ENCODE measurements at regions not wholly inside any gene's neighbourhood (a gene's known extent, or its start where the extent isn't known, plus 50 kb on each side); places are given as distances from the start of the nearest gene placed in this dataset.

DNA sequence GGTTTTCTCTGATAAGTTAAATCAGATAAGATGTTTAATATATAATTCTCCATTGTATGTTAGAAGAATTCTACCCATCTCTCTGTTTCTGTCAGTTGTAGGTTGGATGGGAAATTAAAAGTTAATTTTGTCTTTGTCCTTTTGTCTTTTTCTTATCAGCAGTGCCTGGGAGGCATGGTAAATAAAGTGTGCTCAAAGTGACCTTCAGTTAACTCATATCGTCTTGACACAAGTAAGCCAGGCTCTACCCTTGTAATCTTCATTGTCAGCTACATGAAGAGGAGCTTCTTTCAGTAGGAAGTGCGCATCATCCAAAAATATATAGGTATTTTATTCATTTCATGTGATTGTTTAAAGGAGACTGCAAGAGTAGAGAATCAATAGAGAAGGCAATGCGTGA is 138.9 kb upstream of the NRIP1 start:
- TF ChIP-seq ZZZ3 (IDR thresholded peaks at IDR 0.05; ENCODE audit: control insufficient read depth, insufficient read length, low read depth) (no peak), RAD21 (IDR thresholded peaks at IDR 0.05; ENCODE audit: insufficient read depth, low read depth, low read length) (no peak), JUND (IDR thresholded peaks at IDR 0.05; ENCODE audit: low read depth, low read length) (no peak), SRF (IDR thresholded peaks at IDR 0.05; ENCODE audit: low read depth in 2 of 2, low read length in 2 of 2) (no peak), EP300 (IDR thresholded peaks at IDR 0.05; ENCODE audit: borderline replicate concordance in 1 of 2, control insufficient read depth in 1 of 2, low read depth in 2 of 2, low read length in 2 of 2) (no peak), CREM (IDR thresholded peaks at IDR 0.05; ENCODE audit: low read depth) (no peak), CHD2 (IDR thresholded peaks at IDR 0.05; ENCODE audit: borderline replicate concordance, low read depth, low read length) (no peak), ZNF274 (IDR thresholded peaks at IDR 0.05; ENCODE audit: insufficient read depth, insufficient read length) (no peak)
- TF ChIP-seq, protein P1, sequence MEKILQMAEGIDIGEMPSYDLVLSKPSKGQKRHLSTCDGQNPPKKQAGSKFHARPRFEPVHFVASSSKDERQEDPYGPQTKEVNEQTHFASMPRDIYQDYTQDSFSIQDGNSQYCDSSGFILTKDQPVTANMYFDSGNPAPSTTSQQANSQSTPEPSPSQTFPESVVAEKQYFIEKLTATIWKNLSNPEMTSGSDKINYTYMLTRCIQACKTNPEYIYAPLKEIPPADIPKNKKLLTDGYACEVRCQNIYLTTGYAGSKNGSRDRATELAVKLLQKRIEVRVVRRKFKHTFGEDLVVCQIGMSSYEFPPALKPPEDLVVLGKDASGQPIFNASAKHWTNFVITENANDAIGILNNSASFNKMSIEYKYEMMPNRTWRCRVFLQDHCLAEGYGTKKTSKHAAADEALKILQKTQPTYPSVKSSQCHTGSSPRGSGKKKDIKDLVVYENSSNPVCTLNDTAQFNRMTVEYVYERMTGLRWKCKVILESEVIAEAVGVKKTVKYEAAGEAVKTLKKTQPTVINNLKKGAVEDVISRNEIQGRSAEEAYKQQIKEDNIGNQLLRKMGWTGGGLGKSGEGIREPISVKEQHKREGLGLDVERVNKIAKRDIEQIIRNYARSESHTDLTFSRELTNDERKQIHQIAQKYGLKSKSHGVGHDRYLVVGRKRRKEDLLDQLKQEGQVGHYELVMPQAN (conservative IDR thresholded peaks at IDR 0.05) = no peak
- TF ChIP-seq, protein P2, sequence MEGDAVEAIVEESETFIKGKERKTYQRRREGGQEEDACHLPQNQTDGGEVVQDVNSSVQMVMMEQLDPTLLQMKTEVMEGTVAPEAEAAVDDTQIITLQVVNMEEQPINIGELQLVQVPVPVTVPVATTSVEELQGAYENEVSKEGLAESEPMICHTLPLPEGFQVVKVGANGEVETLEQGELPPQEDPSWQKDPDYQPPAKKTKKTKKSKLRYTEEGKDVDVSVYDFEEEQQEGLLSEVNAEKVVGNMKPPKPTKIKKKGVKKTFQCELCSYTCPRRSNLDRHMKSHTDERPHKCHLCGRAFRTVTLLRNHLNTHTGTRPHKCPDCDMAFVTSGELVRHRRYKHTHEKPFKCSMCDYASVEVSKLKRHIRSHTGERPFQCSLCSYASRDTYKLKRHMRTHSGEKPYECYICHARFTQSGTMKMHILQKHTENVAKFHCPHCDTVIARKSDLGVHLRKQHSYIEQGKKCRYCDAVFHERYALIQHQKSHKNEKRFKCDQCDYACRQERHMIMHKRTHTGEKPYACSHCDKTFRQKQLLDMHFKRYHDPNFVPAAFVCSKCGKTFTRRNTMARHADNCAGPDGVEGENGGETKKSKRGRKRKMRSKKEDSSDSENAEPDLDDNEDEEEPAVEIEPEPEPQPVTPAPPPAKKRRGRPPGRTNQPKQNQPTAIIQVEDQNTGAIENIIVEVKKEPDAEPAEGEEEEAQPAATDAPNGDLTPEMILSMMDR (IDR thresholded peaks at IDR 0.05 in 2 of 3, conservative IDR thresholded peaks at IDR 0.05 in 1 of 3; ENCODE audit: control insufficient read depth in 2 of 3, extremely low read depth in 1 of 3, insufficient read depth in 1 of 3, low read depth in 3 of 3, low read length in 3 of 3) = no peak
